SU-DHL-6 (cell line): ENCODE measurements at regions not wholly inside any gene's neighbourhood (a gene's known extent, or its start where the extent isn't known, plus 50 kb on each side); places are given as distances from the start of the nearest gene placed in this dataset.

ENCODE experiments used
- H2AFZ ChIP-seq: fragments of 200-600 bp; sonication (generic); 2 replicates; pipeline ENCODE4 v1.6.1; 2014; ENCODE audit warnings: low read depth, mild to moderate bottlenecking, moderate library complexity, mixed read lengths, antibody characterized with exemption, low read length; ENCODE audit not compliant: severe bottlenecking
- H3F3A ChIP-seq: fragments of 200-600 bp; shearing (Covaris generic); 2 replicates; pipeline ENCODE4 v1.6.0; 2016; ENCODE audit warnings: antibody characterized with exemption, mild to moderate bottlenecking; ENCODE audit not compliant: insufficient read depth
- H3K27ac ChIP-seq: fragments of 200-600 bp; sonication (generic); 2 replicates; pipeline ENCODE4 v1.5.1; 2016; ENCODE audit warnings: low read depth, mild to moderate bottlenecking, low read length, moderate library complexity, mixed read lengths
- H3K27me3 ChIP-seq: fragments of 200-600 bp; sonication (generic), shearing (Covaris generic); 2 replicates; pipeline ENCODE4 v1.6.0; 2014; ENCODE audit warnings: mild to moderate bottlenecking, low read length
- H3K36me3 ChIP-seq: fragments of 200-600 bp; sonication (generic); 2 replicates; pipeline ENCODE4 v1.6.1; 2014; ENCODE audit warnings: mild to moderate bottlenecking, low read length, mixed read lengths
- H3K4me2 ChIP-seq: fragments of 300-600, 200-600 bp; shearing (Covaris generic), sonication (generic); 2 replicates; pipeline ENCODE4 v1.6.0; 2014; ENCODE audit warnings: low read length, low read depth, mild to moderate bottlenecking; ENCODE audit not compliant: poor library complexity, severe bottlenecking
- H3K4me3 ChIP-seq: fragments of 200-600 bp; sonication (generic); 2 replicates; pipeline ENCODE4 v1.5.1; 2014; ENCODE audit warnings: antibody characterized with exemption, low read length, mild to moderate bottlenecking, mixed read lengths; ENCODE audit not compliant: insufficient read depth, poor library complexity, severe bottlenecking
- H3K79me2 ChIP-seq: fragments of 200-600 bp; sonication (generic); 2 replicates; pipeline ENCODE4 v1.6.1; 2014; ENCODE audit warnings: mild to moderate bottlenecking, low read length, moderate library complexity; ENCODE audit not compliant: insufficient read depth
- H3K9ac ChIP-seq: fragments of 200-600 bp; sonication (generic); 2 replicates; pipeline ENCODE4 v1.7.0; 2014; ENCODE audit warnings: mild to moderate bottlenecking, low read length
- H3K9me2 ChIP-seq: fragments of 200-600 bp; sonication (generic); replicated peaks from 2 replicates; pipeline ENCODE4 v1.6.1; 2014; ENCODE audit warnings: low read length; ENCODE audit not compliant: insufficient read depth
- H3K9me3 ChIP-seq: fragments of 200-600 bp; sonication (generic); 2 replicates; pipeline ENCODE4 v1.6.1; 2014; ENCODE audit warnings: low read length, mixed read lengths; ENCODE audit not compliant: insufficient read depth
- H4K20me1 ChIP-seq: fragments of 200-600 bp; sonication (generic); 2 replicates; pipeline ENCODE4 v1.6.1; 2014; ENCODE audit warnings: low read depth, mild to moderate bottlenecking, antibody characterized with exemption, low read length, moderate library complexity, mixed read lengths
- EZH2phosphoT487 ChIP-seq: fragments of 200-600 bp; sonication (generic), shearing (Covaris generic); conservative IDR thresholded peaks from 2 replicates; pipeline ENCODE4 v1.6.1; 2018; ENCODE audit warnings: mild to moderate bottlenecking, antibody characterized with exemption, low read length, moderate library complexity, mixed read lengths
- TF ChIP-seq, protein P1 (sequence below): fragments of 200-600 bp; sonication (generic); IDR thresholded peaks from one replicate; pipeline ENCODE4 v1.5.1; 2017; ENCODE audit warnings: antibody characterized with exemption, mild to moderate bottlenecking, low read length, moderate library complexity; ENCODE audit not compliant: insufficient read depth, poor library complexity, severe bottlenecking

DNA sequence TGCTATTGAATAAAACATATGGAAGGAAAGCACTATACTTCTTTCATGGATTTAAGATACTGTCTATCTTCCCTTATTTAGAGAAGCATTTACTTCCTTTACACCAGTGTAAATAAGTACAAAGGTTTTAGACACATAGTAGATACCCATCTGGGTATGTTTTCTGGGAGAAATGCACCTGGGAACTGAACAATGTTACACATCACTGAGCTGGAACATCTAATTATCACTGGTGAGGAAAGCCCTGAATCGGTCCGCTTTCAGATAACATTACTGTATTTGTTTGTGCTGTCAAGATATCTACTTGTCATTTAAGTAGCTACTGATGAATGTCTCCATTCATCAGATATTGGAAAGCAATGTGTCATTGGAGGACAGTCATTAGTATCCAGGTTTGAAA is 964.7 kb upstream of the PTPRD start:
- Histone ChIP-seq H2AFZ (no peak overlapping the region), H3K4me2 (no peak overlapping the region), H4K20me1 (no peaks in the 10 kb centered on the region), H3K9me2 (no peaks in the 10 kb centered on the region), H3K79me2 (no peaks in the 10 kb centered on the region), H3K27ac (no peak overlapping the region), H3K9me3 (no peaks in the 10 kb centered on the region), H3K27me3 (no peaks in the 10 kb centered on the region), H3K4me3 (no peak overlapping the region), H3K36me3 (no peaks in the 10 kb centered on the region), H3F3A (no peaks in the 10 kb centered on the region), H3K9ac (no peak overlapping the region)
- no peak for TF ChIP-seq EZH2phosphoT487
- TF ChIP-seq, protein P1, sequence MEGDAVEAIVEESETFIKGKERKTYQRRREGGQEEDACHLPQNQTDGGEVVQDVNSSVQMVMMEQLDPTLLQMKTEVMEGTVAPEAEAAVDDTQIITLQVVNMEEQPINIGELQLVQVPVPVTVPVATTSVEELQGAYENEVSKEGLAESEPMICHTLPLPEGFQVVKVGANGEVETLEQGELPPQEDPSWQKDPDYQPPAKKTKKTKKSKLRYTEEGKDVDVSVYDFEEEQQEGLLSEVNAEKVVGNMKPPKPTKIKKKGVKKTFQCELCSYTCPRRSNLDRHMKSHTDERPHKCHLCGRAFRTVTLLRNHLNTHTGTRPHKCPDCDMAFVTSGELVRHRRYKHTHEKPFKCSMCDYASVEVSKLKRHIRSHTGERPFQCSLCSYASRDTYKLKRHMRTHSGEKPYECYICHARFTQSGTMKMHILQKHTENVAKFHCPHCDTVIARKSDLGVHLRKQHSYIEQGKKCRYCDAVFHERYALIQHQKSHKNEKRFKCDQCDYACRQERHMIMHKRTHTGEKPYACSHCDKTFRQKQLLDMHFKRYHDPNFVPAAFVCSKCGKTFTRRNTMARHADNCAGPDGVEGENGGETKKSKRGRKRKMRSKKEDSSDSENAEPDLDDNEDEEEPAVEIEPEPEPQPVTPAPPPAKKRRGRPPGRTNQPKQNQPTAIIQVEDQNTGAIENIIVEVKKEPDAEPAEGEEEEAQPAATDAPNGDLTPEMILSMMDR, result no peak

DNA sequence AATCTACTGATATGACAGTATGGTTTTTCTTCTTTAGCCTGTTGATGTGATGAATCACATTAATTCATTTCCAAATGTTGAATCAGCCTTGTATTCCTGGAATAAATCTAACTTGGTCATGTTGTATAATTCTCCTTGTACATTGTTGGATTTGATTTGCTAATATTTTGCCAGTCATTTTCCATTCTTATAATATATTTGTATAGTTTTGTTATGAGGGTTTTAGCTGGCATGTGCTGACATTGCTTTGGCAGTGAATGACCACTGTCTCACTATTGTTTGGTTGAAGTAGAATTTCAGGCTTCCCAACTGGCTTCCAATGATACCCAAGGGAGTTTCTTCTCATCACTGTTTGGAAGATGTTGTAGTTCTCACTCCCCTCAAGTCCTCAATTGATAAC is 983.0 kb upstream of the PTPRD start:
- Histone ChIP-seq H3K9ac (no peak overlapping the region), H3K9me3 (no peaks in the 10 kb centered on the region), H3K9me2 (no peaks in the 10 kb centered on the region), H3K36me3 (no peaks in the 10 kb centered on the region), H4K20me1 (no peaks in the 10 kb centered on the region; the same call in 1 of the 2 replicates), H3K27ac (no peak overlapping the region), H2AFZ (no peak overlapping the region), H3K27me3 (no peaks in the 10 kb centered on the region), H3K4me2 (no peak overlapping the region), H3K79me2 (no peaks in the 10 kb centered on the region), H3F3A (no peaks in the 10 kb centered on the region), H3K4me3 (no peak overlapping the region)
- TF ChIP-seq, protein P1, result no peak
- no peak for TF ChIP-seq EZH2phosphoT487

DNA sequence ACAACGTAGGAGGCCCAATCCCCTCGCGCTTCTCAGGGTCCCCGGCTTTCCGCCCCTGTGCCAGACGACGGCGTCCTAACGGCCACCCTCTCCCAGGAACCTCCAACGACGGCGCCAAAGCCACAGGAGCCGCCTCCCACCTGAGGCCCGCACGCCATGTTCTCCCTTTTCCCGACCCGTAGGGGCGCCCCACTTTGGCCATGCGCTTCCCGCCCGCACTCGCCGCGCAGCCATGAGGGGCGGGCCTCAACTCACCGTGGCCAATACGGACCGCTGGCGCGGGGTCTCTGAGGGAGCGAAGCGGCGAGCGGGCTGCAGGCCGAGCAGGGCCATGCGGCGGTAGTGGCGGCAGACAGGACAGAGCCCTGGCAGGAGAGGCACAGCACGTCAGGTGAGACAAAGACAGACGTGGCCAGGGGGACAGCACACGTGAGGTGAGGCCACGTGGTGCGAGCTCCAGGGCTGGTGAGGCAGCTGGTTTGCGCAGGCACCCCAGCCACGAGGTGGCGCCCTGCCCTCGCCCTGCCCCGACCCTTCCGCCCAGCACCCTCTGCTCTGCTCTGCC is 1005.5 kb upstream of the PTPRD start:
- no peak overlapping the region for H2AFZ ChIP-seq
- H3K27me3 ChIP-seq, result no peaks in the 10 kb centered on the region
- H3K9me2 ChIP-seq, result no peaks in the 10 kb centered on the region; the same call in 1 of the 2 replicates
- H3K9ac ChIP-seq, result no peak overlapping the region
- H3K27ac ChIP-seq, result no peak overlapping the region
- TF ChIP-seq, protein P1, result no peak
- no peak for TF ChIP-seq EZH2phosphoT487
- no peak overlapping the region for H3K4me3 ChIP-seq
- no peaks in the 10 kb centered on the region for H3K9me3 ChIP-seq
- H3K79me2 ChIP-seq, result no peaks in the 10 kb centered on the region
- H3K4me2 ChIP-seq, result no peak overlapping the region
- no peaks in the 10 kb centered on the region for H3K36me3 ChIP-seq
- H4K20me1 ChIP-seq, result no peaks in the 10 kb centered on the region
- H3F3A ChIP-seq, result no peaks in the 10 kb centered on the region
